22Rv1 (cell line): ENCODE measurements at regions not wholly inside any gene's neighbourhood (a gene's known extent, or its start where the extent isn't known, plus 50 kb on each side); places are given as distances from the start of the nearest gene placed in this dataset.

Source experiments
- H3K27ac ChIP-seq: fragments of 450-650 bp; 2 replicates; pipeline ENCODE4 v1.5.1; 2017
- CTCF ChIP-seq: fragments of 450-650 bp; IDR thresholded peaks from 2 replicates; pipeline ENCODE4 v1.5.1; 2017; ENCODE audit warnings: mild to moderate bottlenecking
- ZFX ChIP-seq: fragments of 450-650 bp; IDR thresholded peaks from 2 replicates; pipeline ENCODE4 v1.6.1; 2017; ENCODE audit warnings: antibody characterized with exemption, borderline replicate concordance

DNA sequence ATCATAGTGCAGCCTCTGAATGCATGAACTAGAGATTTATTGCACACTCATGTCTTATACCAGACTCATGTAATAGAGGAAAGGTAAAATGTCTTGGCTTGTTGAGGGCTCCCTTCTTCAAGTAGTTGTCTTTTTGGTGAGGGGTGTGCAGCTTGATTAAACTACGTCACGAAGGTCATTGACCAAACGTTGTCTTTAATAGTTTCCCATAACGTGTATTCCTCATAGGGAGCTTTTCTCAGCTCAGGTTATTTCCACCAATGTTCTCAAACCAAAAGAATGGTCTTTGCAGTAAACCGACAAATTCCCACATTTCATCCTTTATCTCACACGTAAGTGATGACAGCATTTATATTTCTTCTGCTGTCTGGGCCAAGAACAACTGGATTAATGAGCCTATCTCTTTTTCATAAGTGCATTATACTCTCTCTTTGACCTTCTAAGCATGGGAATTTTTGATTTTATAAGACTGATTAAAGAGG, 547.7 kb upstream of the ZEB2 start:
- no peak overlapping the region for H3K27ac ChIP-seq
- TF ChIP-seq CTCF (no peak), ZFX (no peak)

DNA sequence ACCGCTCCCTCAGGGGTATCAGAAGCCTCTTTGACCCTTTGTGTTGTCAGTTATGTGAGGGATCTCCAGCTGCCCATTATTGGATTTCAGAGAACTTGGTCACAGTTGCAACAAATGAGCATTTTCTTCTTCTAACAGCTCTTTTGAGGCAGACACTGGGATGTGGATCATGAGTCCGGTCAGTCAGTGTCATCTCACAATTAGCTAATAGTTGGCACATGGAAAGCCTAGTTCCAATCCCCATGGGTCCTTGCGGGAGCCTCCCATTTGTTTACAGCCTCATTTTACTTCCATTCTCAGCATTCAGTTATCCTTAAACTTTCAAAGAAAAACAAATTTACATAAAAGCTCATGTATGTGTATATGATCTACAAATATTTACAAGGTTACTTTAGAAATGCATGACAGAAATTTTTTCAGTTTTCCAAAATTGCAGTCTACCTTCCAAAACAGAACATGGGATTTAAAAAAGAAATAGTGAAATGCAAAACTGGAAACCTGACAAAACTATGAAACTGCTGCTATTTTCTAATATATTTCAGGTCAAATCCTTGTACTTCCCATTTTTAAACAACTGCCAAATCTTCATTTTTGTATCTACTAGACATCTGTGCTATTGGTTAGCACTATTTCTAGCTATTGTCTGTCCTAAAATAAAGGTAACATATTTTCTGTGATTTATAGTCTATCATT, 547.1 kb upstream of the ZEB2 start:
- H3K27ac ChIP-seq, result no peak overlapping the region
- TF ChIP-seq CTCF (no peak), ZFX (no peak)

GRCh38 chr2:145066151-145066661, 546.3 kb upstream of the ZEB2 start:
- H3K27ac ChIP-seq, result no peak overlapping the region
- TF ChIP-seq ZFX (no peak), CTCF (no peak)

DNA sequence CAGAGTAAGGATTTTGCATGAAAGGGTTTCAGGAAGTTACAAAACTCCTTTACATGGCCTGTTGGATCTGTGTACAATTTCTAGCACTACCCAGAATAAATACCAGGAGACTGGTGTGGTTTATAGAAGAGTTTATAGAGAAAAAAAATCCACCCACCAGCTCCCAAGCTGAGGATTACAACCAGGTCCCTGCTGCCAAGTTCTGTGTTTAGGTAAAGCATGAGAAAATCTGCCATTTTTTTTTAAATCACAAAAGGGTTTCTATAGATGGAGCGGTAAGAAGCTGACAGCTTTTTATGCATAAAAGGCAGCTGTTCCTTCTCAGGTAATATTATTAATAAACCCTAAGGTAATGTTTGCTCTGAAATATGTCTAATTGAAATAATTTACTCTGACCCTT, 545.4 kb upstream of the ZEB2 start:
- H3K27ac ChIP-seq, result no peak overlapping the region
- no peak for TF ChIP-seq CTCF
- no peak for TF ChIP-seq ZFX

GRCh38 chr2:145064511-145064910, 544.6 kb upstream of the ZEB2 start:
- no peak overlapping the region for H3K27ac ChIP-seq
- TF ChIP-seq ZFX (no peak), CTCF (no peak)

DNA sequence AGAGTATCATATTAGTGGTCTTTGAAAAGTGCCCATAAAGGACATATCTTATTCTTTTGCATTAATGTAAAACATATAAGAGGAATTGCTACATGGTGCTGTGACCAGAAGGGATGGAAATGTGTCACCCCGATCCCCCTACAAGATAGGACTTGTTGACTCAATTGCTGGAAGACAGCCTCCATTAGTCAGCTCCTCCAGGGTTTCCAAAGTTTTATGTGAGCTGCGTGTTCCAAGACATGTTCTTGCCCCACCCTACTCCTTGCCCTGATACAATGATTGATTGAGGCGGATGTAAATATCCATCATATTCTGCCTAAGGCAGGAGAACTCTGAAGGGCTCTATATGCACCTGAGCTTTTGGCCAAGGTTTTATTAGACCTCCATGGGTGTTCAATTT, 541.0 kb upstream of the ZEB2 start:
- no peak overlapping the region for H3K27ac ChIP-seq
- no peak for TF ChIP-seq ZFX
- no peak for TF ChIP-seq CTCF

GRCh38 chr2:145059914-145060313, 540.0 kb upstream of the ZEB2 start:
- H3K27ac ChIP-seq, result no peak overlapping the region

More at GRCh38 chr2:145059914-145060313, 540.0 kb upstream of the ZEB2 start:
- no peak for TF ChIP-seq ZFX
- TF ChIP-seq CTCF, result no peak
